ENCODE measurements at regions not wholly inside any gene's neighbourhood (a gene's known extent, or its start where the extent isn't known, plus 50 kb on each side); places are given as distances from the start of the nearest gene placed in this dataset.

DNA sequence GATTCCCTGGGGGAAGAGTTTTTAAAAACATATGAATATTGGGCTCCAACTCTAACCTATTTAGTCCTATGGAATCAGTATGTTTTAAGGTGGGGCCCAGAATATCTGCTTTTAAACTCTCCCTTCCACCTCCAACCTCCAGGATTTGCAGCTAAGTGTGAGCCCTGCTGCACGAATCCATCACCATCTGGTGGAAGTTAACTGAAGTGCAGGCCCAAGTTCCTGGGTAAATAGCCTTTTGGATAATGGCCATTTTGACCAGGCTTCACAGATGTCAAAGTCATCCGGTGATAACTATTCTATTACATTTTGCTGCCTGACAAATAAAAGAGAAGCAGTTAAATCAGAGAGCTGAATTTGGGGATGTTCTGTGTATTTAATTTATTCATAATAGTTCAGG is 58.1 kb upstream of the RMST start:
- peak; percentile 71 for FAIRE-seq
- DNase-seq (ENCODE audit: insufficient read length, low spot score): peak; percentile 13

DNA sequence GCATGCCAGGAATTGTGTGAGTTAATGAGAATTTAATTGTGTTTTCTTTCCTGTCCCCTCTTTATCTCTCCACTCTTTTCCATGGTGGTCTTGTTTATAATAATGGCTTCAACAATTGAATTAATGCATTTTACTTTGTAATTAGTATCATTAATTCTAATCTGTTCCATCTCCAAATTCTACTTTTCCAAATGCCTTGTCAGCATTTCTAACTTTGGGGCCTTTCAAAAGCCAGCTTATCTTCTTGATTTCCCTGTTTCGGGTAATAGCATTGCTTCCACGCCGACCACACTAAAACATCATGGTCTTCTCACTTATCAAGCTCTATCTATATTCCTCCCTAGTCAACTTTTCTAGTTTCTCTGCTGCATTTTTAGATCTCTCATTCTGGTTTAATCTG is 54.2 kb upstream of the RMST start:
- no peak for DNase-seq (ENCODE audit: insufficient read length, low spot score)
- no peak for FAIRE-seq

DNA sequence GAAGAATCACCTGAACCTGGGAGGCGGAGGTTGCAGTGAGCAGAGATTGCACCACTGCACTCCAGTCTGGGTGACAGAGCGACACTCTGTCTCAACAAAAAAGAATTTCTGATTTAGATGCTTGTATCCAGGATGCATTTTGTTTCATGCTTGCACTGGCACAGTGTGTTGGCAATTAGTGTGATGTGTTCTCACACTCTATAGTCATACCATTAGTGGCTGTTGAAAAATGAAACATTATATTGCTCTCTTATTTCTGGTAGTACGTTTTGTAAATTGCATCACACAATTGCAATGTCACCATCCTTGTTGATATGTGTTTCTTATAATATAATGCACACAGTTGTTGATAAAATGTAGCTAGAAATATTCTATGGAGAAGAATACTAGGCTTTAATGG is 51.3 kb upstream of the RMST start:
- no peak for DNase-seq (ENCODE audit: insufficient read length, low spot score)
- FAIRE-seq: no peak
